Large intestine (tissue), 3 donors: ENCODE measurements at regions not wholly inside any gene's neighbourhood (a gene's known extent, or its start where the extent isn't known, plus 50 kb on each side); places are given as distances from the start of the nearest gene placed in this dataset.

ENCODE experiments used
- DNase-seq, 2 donors: peaks; one replicate each; pipeline versions ENCODE4 v3.0.0 to v3.0.0-alpha.2; 2013
- H3K27ac ChIP-seq: one replicate; pipeline ENCODE4 v1.5.1; 2013; ENCODE audit warnings: low read length
- H3K27me3 ChIP-seq: 2 replicates; pipeline ENCODE4 v1.6.1; 2013; ENCODE audit warnings: low read length; ENCODE audit not compliant: control insufficient read depth, insufficient read depth
- H3K36me3 ChIP-seq: 2 replicates; pipeline ENCODE4 v1.6.1; 2013; ENCODE audit warnings: low read length; ENCODE audit not compliant: control insufficient read depth, insufficient read depth
- H3K4me1 ChIP-seq: one replicate; pipeline ENCODE4 v1.6.1; 2013; ENCODE audit warnings: low read length; ENCODE audit not compliant: control insufficient read depth, insufficient read depth
- H3K4me3 ChIP-seq: one replicate; pipeline ENCODE4 v1.5.1; 2013; ENCODE audit warnings: low read length
- H3K9me3 ChIP-seq: one replicate; pipeline ENCODE4 v1.6.1; 2013; ENCODE audit warnings: mild to moderate bottlenecking, low read depth, low read length, moderate library complexity; ENCODE audit not compliant: control insufficient read depth
- WGBS: methylation state at CpG from one replicate; pipeline ENCODE4 v1.1.5; 2013; ENCODE audit warnings: low lambda C conversion rate; ENCODE audit not compliant: insufficient coverage; 5-methylcytosine and 5-hydroxymethylcytosine counted together

DNA sequence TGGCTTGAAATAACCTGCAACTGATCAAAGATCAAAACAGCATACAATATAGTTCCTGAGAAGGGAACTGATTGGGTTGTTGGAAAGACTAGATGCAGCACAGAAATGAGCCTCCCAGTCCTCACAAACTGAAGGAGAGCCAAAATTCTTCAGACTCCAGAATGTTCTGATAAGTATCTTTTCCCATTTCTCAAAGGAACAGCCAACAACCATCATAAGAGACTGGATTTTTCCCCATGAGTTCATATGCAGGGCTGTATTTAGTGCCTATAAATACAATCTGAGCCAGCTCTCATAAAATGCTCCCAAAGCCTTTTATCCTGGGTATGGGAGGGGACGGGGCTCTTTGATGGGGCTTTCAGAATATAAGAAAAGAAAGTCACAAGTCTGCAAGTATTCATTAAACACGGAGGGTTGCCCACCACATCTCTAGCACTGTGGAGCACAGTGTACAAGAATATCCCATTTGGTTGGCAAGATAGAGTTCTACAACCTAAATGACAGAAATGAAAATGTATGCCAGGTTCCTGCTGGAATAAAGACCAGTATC is 50.7 kb upstream of the LYVE1 start:
- Histone ChIP-seq H3K9me3 (no peaks in the 10 kb centered on the region), H3K36me3 (no peaks in the 10 kb centered on the region), H3K4me3 (no peak overlapping the region), H3K27me3 (no peaks in the 10 kb centered on the region), H3K4me1 (no peaks in the 10 kb centered on the region), H3K27ac (no peak overlapping the region)
- no CpG with 5 or more reads among the region's 2 CpGs for WGBS
- no peak for DNase-seq

GRCh38 chr11:10618490-10618889 is 50.0 kb upstream of the LYVE1 start:
- Histone ChIP-seq H3K27me3 (no peaks in the 10 kb centered on the region), H3K9me3 (no peaks in the 10 kb centered on the region), H3K4me1 (no peaks in the 10 kb centered on the region), H3K36me3 (peaks cover 2% of the 10 kb centered on the region), H3K4me3 (no peak overlapping the region), H3K27ac (no peak overlapping the region)
- 100% methylated on average over 1 of the region's 3 CpGs for WGBS
- DNase-seq, result no peak
